NCI-H345 (cell line): ENCODE measurements at regions not wholly inside any gene's neighbourhood (a gene's known extent, or its start where the extent isn't known, plus 50 kb on each side); places are given as distances from the start of the nearest gene placed in this dataset.

ENCODE experiments used
- DNase-seq: peaks from one replicate; lab custom pipeline; 2025; lab: John Stamatoyannopoulos, UW

- no peak for DNase-seq
These were observed 89.2 kb upstream of the TOMM7 start for GRCh38 chr7:22911889-22912288.

- DNase-seq = no peak
These were observed 87.3 kb upstream of the TOMM7 start for GRCh38 chr7:22909917-22910316.

- no peak for DNase-seq
These were observed 85.2 kb upstream of the TOMM7 start for GRCh38 chr7:22907805-22908204.

GRCh38 chr7:22900784-22901183, 78.1 kb upstream of the TOMM7 start:
- no peak for DNase-seq

GRCh38 chr7:22900101-22900500, 77.5 kb upstream of the TOMM7 start:
- no peak for DNase-seq

- DNase-seq = no peak
These were observed 74.3 kb upstream of the TOMM7 start for GRCh38 chr7:22896917-22897316.

GRCh38 chr7:22895828-22896165, 73.1 kb upstream of the TOMM7 start:
- DNase-seq = no peak

- DNase-seq = no peak
These were observed 72.6 kb upstream of the TOMM7 start for GRCh38 chr7:22895140-22895827.

- no peak for DNase-seq
These were observed 71.9 kb upstream of the TOMM7 start for GRCh38 chr7:22894546-22894945.

- DNase-seq = no peak
These were observed 68.1 kb upstream of the TOMM7 start for GRCh38 chr7:22890773-22891172.

- peak; percentile 34 for DNase-seq
These were observed 63.2 kb upstream of the TOMM7 start for GRCh38 chr7:22885797-22886261.

GRCh38 chr7:22884911-22885788, 62.5 kb upstream of the TOMM7 start:
- DNase-seq = no peak

GRCh38 chr7:22882106-22882505, 59.5 kb upstream of the TOMM7 start:
- no peak for DNase-seq

- no peak for DNase-seq
These were observed 57.2 kb upstream of the TOMM7 start for GRCh38 chr7:22879709-22880306.

- no peak for DNase-seq
These were observed 56.6 kb upstream of the TOMM7 start for GRCh38 chr7:22879280-22879679.

- DNase-seq = no peak
These were observed 54.5 kb upstream of the TOMM7 start for GRCh38 chr7:22876986-22877729.

- DNase-seq = no peak
These were observed 52.8 kb upstream of the TOMM7 start for GRCh38 chr7:22875470-22875869.

- no peak for DNase-seq
These were observed 52.3 kb upstream of the TOMM7 start for GRCh38 chr7:22874904-22875303.
